NCI-H146 treated with DMSO at 0.1 percent for 48 hours (cell line): ENCODE measurements at regions not wholly inside any gene's neighbourhood (a gene's known extent, or its start where the extent isn't known, plus 50 kb on each side); places are given as distances from the start of the nearest gene placed in this dataset.

Source experiments
- DNase-seq: peaks from one replicate; lab custom pipeline; 2025; ENCODE audit not compliant: unreplicated experiment; lab: John Stamatoyannopoulos, UW

- no peak for DNase-seq
Observed at GRCh38 chr19:31770223-31770622, 421.0 kb upstream of the TSHZ3 start.

GRCh38 chr19:31772915-31773314 lies 423.7 kb upstream of the TSHZ3 start:
- no peak for DNase-seq

DNA sequence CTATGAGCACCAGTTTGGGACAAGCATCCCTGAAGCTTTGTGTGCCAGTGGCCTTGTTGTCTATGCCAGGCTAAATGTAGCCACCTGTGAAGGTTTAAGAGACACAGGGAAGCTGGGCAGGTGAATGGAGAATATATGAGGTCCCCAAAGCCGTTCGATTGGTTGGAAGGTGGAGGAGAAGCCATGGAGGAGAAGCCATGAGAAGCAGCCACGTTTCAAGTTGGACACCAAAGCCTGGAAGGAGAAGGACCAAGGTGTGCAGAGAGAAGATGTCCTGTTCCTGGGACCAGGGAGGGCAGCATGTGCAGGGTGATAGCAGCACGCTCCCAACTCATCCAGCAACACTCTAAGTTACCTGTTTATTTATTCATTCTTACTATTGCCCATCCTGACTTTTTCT lies 432.3 kb upstream of the TSHZ3 start:
- no peak for DNase-seq

GRCh38 chr19:31783592-31783991 lies 434.4 kb upstream of the TSHZ3 start:
- DNase-seq: no peak

GRCh38 chr19:31784671-31785101 lies 435.4 kb upstream of the TSHZ3 start:
- DNase-seq: no peak

- DNase-seq: no peak
Observed at GRCh38 chr19:31801611-31802010, 452.4 kb upstream of the TSHZ3 start.

DNA sequence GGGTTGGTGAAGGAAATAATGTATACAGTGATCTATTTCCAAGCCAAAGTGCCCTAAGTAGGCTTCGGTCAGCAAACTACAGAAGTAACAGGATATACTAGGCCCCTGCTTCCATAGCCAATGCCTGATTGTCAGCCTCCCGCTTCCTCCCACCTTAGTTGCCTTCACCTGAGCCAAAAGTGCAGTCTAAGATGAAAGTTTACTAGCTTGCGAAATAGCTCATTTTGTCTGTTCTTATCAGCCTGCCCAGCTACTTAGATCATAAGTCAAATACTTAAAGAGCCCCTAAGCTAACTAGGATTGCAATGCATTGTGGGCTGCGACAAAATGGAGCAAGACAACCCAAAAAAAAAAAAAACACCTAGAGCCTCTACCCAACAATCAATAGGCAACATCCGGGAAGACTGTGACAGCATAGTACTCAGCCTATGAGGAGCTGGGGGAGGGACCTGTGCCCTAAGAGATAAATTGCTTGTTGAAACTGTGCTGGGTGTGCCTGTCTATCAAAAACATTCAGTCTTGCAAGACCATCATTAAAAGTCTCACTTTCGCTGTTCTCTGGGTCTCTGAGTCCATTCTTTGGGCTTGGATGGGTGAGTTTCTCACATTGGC lies 454.7 kb upstream of the TSHZ3 start:
- DNase-seq: no peak

DNA sequence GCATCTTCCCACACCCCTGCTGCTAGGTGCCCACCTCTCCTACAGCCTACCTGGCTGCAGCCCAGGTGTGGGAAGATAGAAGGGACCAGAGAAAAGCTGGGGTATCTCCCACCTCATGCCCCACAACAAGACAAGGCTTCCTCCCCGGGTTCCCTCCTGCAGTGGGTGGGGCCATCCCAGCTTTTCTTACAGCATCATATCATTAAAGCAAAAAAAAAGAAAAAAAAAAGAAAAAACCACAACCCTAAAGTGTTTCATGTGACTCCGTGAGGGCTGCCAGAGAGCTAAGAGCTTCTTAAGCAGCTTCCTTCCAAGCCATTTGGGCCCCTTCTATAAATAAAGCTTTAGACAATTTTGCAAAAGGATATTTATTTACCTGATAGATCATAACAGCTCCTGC lies 455.4 kb upstream of the TSHZ3 start:
- DNase-seq: no peak

DNA sequence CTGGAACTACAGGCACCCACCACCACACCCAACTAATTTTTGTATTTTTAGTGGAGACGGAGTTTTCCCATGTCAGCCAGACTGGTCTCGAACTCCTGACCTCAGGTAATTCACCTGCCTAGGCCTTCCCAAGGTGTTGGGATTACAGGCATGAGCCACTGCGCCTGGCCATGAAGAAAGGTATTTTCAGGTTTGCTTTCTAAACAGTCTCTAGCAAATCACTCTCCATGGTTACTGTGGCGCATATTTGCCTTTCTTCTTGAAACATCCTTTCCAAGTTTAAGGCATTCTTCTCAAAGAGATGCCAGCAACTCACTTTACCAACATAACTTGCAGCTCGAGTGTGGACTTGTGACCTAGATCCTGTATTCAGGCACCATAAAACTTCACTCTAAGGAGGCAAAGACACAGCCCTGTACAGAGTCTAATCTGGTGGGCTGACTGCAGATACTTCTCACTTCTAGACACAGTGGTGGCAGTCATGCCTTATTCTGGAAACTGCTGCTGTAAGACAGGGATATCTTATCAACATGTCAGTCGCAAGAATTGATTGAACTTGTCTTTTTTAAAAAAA lies 461.4 kb upstream of the TSHZ3 start:
- DNase-seq: no peak

- DNase-seq: no peak
Observed at GRCh38 chr19:31817971-31818797, 468.9 kb upstream of the TSHZ3 start.

DNA sequence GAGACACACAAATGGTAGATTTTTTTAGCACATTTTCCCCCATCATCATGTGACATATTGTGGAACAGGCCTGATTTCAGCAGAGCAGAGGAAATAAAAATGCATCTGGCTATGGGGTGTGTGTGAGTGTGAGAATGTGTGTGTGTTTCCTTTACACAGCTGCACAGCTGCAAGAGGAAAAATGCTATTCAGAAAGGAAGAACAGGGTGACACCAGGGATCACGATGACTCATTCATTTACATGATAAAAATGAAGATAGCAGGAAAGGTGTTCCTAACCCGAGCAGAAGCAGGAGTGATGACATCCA lies 469.5 kb upstream of the TSHZ3 start:
- DNase-seq: no peak

- DNase-seq: no peak
Observed at GRCh38 chr19:31819837-31820236, 470.6 kb upstream of the TSHZ3 start.

DNA sequence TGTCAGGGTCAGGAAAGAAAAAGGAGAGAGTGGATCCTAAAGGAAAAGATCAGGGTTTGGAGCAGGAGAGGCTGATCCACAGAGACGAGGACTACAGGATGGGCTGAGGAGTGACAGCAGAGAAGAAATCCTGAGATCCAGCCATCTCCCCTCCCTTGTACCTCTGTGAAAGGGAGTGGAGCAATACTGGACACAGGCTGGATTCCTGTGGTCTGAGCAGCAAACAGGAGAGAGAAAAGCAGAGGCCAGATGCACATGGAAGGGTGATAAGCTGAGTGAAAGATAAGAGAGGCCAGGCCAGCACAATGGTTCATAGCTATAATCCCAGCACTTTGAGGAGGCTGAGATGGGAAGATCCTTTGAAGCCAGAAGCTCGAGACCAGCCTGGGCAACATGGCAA lies 472.1 kb upstream of the TSHZ3 start:
- DNase-seq: no peak

DNA sequence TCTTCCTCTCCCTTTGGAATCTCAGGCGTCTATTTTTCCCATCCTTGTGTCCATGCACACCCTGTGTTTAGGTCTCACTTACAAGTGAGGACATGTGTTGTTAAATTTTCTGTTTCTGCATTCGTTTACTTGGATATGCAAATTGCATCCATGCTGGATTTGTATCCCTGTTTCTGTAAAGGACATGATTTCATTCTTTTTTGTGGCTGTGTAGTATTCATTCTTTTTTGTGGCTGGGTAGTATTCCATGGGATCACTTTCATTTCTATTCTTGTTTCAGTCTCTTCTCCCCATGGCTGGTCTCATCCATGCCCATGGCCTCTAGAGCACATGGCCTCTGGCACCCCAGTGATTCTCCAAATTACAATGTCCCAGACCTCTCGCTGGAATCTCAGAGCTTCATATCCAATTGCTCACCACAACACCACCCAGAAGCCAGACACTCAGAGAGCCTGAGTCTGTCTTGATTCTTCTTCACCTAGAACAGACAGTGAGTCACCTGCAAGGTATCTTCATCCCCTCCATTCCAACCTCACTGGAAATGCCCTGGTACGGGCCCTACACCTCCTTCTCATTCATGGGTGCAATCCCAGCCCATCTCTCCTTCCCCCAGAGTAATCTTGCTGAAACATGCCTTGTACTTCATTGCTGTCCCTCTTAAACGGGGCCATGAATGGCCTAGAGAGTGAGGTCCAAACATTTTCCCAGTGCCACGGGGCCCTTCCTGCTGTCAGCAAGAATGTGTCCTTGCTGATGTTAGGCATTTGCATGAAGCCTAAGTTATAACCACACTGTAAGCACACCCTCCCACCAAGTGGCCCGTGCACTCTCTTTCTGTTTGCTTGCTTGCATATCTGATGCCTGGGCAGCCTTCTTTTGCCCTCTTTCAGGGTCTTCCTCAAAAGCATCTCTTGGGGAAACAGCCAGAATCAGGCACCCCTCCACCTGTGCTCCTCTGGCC lies 476.2 kb upstream of the TSHZ3 start:
- no peak for DNase-seq

DNA sequence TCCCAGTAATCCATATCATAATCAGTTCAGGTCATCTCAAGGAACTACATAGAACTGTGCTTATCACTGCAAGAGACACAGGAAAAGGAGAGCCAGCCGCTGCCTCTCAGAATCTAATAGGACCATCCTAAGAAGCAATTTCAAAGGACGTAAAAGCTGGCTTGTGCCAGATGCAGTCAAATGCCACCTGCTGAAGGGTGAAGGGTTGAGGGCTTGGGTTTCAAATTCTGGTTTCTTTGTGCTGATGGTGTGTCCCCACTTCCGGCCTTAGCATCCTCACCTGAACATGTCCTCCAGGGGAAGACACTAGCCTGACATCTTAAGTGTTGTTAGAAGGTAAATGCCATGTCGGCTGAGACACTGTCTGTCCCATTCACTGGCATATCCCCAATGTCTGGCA lies 477.1 kb upstream of the TSHZ3 start:
- no peak for DNase-seq

- DNase-seq: no peak
Observed at GRCh38 chr19:31831421-31832175, 482.4 kb upstream of the TSHZ3 start.

GRCh38 chr19:31832176-31832548 lies 482.9 kb upstream of the TSHZ3 start:
- no peak for DNase-seq

DNA sequence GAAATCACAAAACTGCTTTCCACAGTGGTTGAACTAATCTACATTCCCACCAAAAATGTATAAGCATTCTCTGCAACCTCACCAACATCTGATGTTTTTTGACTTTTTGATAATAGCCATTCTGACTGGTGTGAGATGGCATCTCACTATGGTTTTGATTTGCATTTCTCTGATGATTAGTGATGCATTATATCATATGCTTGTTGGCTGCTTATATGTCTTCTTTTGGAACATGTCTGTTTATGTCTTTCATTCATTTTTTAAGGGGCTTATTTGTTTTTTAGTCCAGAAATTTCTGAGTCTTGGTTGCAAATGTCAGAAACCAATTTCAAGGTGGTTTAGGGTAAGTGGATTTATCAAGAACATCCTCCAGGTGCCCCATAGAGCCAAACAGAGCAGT lies 484.8 kb upstream of the TSHZ3 start:
- no peak for DNase-seq

GRCh38 chr19:31838163-31838815 lies 489.1 kb upstream of the TSHZ3 start:
- DNase-seq: no peak

GRCh38 chr19:31840371-31840770 lies 491.1 kb upstream of the TSHZ3 start:
- no peak for DNase-seq
